PC-9 (cell line): ENCODE measurements at regions not wholly inside any gene's neighbourhood (a gene's known extent, or its start where the extent isn't known, plus 50 kb on each side); places are given as distances from the start of the nearest gene placed in this dataset.

Experiments used
- BruUV-seq: library from RNA; stranded (reverse); fragments of 400-500 nt; replicated peaks from 2 replicates; lab custom pipeline; 2021; lab: Mats Ljungman, UMichigan
- CTCF ChIA-PET: fragments of 300-600 bp; sonication (Branson Sonifier 250); formaldehyde crosslinking; loops from one replicate; lab custom pipeline; 2022; ENCODE audit warnings: antibody characterized with exemption; lab: Charles Lee
- POLR2A ChIA-PET: fragments of 300-600 bp; sonication (Branson Sonifier 250); formaldehyde crosslinking; loops from one replicate; lab custom pipeline; 2022; ENCODE audit warnings: antibody characterized with exemption; ENCODE audit not compliant: unreplicated experiment; lab: Charles Lee
- DNase-seq, 2 experiments: peaks; one replicate each; pipeline versions ENCODE4 v3.0.0 to v3.0.0-alpha.2; 2015 to 2022; ENCODE audit warnings: mixed read lengths in 1 of 2
- H2AFZ ChIP-seq: fragments of 200-600 bp; sonication (generic); 2 replicates; pipeline ENCODE4 v1.8.1; 2017; ENCODE audit warnings: antibody characterized with exemption
- H3F3A ChIP-seq: fragments of 200-600 bp; sonication (generic); 2 replicates; pipeline ENCODE4 v1.8.1; 2017; ENCODE audit warnings: antibody characterized with exemption, mild to moderate bottlenecking, low read depth; ENCODE audit not compliant: insufficient read depth
- H3K27ac ChIP-seq: fragments of 200-600 bp; sonication (generic); 2 replicates; pipeline ENCODE4 v1.6.1; 2016; ENCODE audit warnings: mixed run types
- H3K27me3 ChIP-seq: fragments of 200-600 bp; sonication (generic); 2 replicates; pipeline ENCODE4 v1.6.1; 2016; ENCODE audit warnings: low read depth, mixed run types; ENCODE audit not compliant: insufficient read depth
- H3K36me3 ChIP-seq: fragments of 200-600 bp; sonication (generic); 2 replicates; pipeline ENCODE4 v1.6.1; 2016; ENCODE audit warnings: low read depth, mixed run types
- H3K4me1 ChIP-seq: fragments of 200-600 bp; sonication (generic); replicated peaks from 2 replicates; pipeline ENCODE4 v1.6.1; 2016; ENCODE audit warnings: mixed run types; ENCODE audit not compliant: insufficient read depth
- H3K4me2 ChIP-seq: fragments of 200-600 bp; sonication (generic); 2 replicates; pipeline ENCODE4 v1.6.1; 2017; ENCODE audit warnings: mixed run types
- H3K4me3 ChIP-seq: fragments of 200-600 bp; sonication (generic); 2 replicates; pipeline ENCODE4 v1.6.1; 2016; ENCODE audit warnings: mixed run types
- H3K79me2 ChIP-seq: fragments of 200-600 bp; sonication (generic); 2 replicates; pipeline ENCODE4 v1.6.1; 2017; ENCODE audit warnings: low read depth, mixed run types
- H3K9me2 ChIP-seq: fragments of 200-600 bp; sonication (generic); 2 replicates; pipeline ENCODE4 v1.8.1; 2017; ENCODE audit warnings: mild to moderate bottlenecking; ENCODE audit not compliant: insufficient read depth
- H3K9me3 ChIP-seq: fragments of 200-600 bp; sonication (generic); 2 replicates; pipeline ENCODE4 v1.8.1; 2016; ENCODE audit warnings: low read depth; ENCODE audit not compliant: insufficient read depth
- H4K20me1 ChIP-seq: fragments of 200-600 bp; sonication (generic); 2 replicates; pipeline ENCODE4 v1.8.1; 2017; ENCODE audit not compliant: insufficient read depth
- EZH2 ChIP-seq: fragments of 200-600 bp; sonication (generic); IDR thresholded peaks from 2 replicates; pipeline ENCODE4 v1.8.0; 2017; ENCODE audit warnings: antibody characterized with exemption, low read depth
- intact Hi-C: fragments of 100-400 bp; cut with micrococcal nuclease; formaldehyde crosslinking; loops from one replicate; pipeline ENCODE4 v1.10.0; 2022; ENCODE audit not compliant: unreplicated experiment
- TF ChIP-seq, protein P1 (sequence below): fragments of 200-600 bp; sonication (generic); conservative IDR thresholded peaks from 2 replicates; pipeline ENCODE4 v1.6.1; 2017; ENCODE audit warnings: mixed run types, antibody characterized with exemption, mild to moderate bottlenecking, moderate library complexity

DNA sequence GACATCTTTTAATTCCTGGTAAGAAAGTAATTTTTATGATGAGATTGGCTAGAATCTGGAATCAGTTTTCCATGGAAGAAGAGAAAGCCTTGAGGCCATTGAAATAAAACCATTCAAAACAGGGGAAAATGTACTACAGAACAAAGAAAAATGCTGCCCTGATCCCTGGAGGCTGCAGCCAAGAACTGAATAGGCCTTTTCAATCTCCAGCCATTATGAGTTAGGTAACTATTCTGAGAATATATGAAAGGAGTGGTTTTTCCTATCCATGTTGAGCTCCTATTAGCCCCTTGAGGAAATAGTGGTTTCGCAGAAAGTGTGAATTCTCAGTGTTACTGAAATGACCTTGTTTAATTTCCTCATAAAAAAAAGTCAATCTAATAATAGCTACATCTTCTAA lies 408.5 kb upstream of the GRAMD2B start:
- CTCF ChIA-PET = no interaction called here
- intact Hi-C loops = no loop called here
- TF ChIP-seq, protein P1, sequence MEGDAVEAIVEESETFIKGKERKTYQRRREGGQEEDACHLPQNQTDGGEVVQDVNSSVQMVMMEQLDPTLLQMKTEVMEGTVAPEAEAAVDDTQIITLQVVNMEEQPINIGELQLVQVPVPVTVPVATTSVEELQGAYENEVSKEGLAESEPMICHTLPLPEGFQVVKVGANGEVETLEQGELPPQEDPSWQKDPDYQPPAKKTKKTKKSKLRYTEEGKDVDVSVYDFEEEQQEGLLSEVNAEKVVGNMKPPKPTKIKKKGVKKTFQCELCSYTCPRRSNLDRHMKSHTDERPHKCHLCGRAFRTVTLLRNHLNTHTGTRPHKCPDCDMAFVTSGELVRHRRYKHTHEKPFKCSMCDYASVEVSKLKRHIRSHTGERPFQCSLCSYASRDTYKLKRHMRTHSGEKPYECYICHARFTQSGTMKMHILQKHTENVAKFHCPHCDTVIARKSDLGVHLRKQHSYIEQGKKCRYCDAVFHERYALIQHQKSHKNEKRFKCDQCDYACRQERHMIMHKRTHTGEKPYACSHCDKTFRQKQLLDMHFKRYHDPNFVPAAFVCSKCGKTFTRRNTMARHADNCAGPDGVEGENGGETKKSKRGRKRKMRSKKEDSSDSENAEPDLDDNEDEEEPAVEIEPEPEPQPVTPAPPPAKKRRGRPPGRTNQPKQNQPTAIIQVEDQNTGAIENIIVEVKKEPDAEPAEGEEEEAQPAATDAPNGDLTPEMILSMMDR = no peak
- Histone ChIP-seq H4K20me1 (no peaks in the 10 kb centered on the region), H3K4me3 (no peak overlapping the region), H3K27ac (no peak overlapping the region), H3K4me1 (no peaks in the 10 kb centered on the region), H3K9me3 (no peaks in the 10 kb centered on the region), H3F3A (no peaks in the 10 kb centered on the region), H3K4me2 (no peak overlapping the region), H3K9me2 (no peaks in the 10 kb centered on the region), H3K79me2 (no peaks in the 10 kb centered on the region), H3K27me3 (no peaks in the 10 kb centered on the region), H3K36me3 (no peaks in the 10 kb centered on the region), H2AFZ (no peak overlapping the region)
- POLR2A ChIA-PET = no interaction called here
- no peak for DNase-seq
- no TSS peak for BruUV-seq

DNA sequence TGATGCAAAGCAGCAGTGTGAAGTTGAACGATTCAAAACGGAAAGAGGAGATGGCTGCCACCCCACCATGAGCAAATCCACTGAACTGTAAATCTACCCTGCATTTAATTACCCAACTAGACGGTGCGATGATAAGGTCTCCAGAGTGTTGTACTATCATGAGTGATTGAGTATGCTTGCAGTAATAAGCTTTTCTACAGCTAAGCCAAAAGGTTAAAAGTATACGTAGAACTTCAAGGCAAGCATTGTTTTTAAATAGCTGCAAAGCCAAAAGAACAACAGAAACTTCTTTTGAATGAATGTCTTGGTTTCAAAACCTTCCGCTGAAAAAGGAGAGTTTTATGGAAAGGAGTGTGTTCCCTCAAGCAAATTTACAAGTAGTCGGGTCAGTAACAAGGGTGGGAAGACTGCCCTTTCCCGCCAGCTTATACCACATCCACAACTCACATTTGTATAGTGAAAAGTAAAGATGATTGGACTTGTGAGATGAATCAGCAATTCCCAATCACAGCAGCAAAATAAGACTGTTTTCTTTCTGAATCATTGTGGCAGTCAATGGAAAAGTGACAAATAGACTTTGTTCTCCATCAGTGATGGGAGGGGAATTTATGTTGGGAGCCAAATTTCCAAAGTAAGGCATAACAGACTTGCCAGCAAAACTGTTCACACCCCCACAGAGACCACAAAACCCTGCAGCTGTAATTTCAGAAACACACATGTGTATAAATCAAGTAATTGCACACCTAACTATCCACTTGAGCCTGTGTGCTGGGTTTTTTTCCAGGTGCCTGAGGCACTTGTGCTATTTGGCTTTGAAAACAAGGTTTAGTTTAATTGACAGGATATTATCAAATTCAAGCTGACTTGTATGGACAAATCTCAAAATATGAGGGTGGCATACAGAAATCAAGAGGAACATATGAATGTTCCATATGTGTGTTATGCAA lies 407.7 kb upstream of the GRAMD2B start:
- DNase-seq = no peak
- no peak overlapping the region for H3K27ac ChIP-seq
- no peaks in the 10 kb centered on the region for H4K20me1 ChIP-seq
- H3K9me3 ChIP-seq = no peaks in the 10 kb centered on the region
- no peaks in the 10 kb centered on the region for H3F3A ChIP-seq
- BruUV-seq = no TSS peak
- TF ChIP-seq, protein P1 = no peak
- TF ChIP-seq EZH2 = no peak
- no peaks in the 10 kb centered on the region for H3K27me3 ChIP-seq
- H3K4me1 ChIP-seq = no peaks in the 10 kb centered on the region
- no peaks in the 10 kb centered on the region for H3K36me3 ChIP-seq
- CTCF ChIA-PET = no interaction called here
- H3K4me3 ChIP-seq = no peak overlapping the region
- no peaks in the 10 kb centered on the region for H3K9me2 ChIP-seq
- POLR2A ChIA-PET = no interaction called here
- H3K79me2 ChIP-seq = no peaks in the 10 kb centered on the region
- intact Hi-C loops = no loop called here
- no peak overlapping the region for H3K4me2 ChIP-seq
- no peak overlapping the region for H2AFZ ChIP-seq

DNA sequence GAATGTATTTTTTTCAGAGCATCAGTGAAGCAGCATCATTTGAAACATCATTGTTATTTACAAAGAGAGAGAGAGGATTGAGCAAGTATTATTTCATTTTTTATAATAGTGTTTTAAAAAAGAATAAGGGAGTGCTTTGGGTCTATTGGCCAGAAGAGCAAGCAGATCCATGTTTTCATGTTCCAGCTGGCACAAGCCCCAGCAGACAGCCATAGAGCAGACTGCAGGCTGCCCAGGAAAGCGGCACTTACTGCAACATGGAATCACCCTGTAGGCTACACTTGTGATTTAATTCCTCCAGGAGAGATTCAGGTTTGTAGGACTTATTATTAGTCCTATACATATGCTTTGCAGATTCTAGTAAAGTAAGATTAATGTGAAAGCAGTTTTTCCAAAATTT lies 407.0 kb upstream of the GRAMD2B start:
- TF ChIP-seq, protein P1 = no peak
- TF ChIP-seq EZH2 = no peak
- intact Hi-C loops = no loop called here
- Histone ChIP-seq H3K9me2 (no peaks in the 10 kb centered on the region), H3F3A (no peaks in the 10 kb centered on the region), H3K27me3 (no peaks in the 10 kb centered on the region), H3K4me3 (no peak overlapping the region), H4K20me1 (no peaks in the 10 kb centered on the region), H3K79me2 (no peaks in the 10 kb centered on the region), H3K27ac (no peak overlapping the region), H3K4me1 (no peaks in the 10 kb centered on the region), H3K9me3 (no peaks in the 10 kb centered on the region), H3K4me2 (no peak overlapping the region), H3K36me3 (no peaks in the 10 kb centered on the region), H2AFZ (no peak overlapping the region)
- ChIA-PET POLR2A (no interaction called here), CTCF (no interaction called here)
- no peak for DNase-seq
- BruUV-seq = no TSS peak
